Activated CD4-positive, alpha-beta T cell treated with anti-CD3 and anti-CD28 coated beads, Interleukin-2, amount 10 ng/mL, durations not matched to agents 7 days and 5 days (primary cell): ENCODE measurements at regions not wholly inside any gene's neighbourhood (a gene's known extent, or its start where the extent isn't known, plus 50 kb on each side); places are given as distances from the start of the nearest gene placed in this dataset. TPM values are rescaled to one million over a fixed set of nuclear protein-coding genes. Genes with fewer than 3 reads are reported as not detected.
A peak's percentile ranks its signal among the peaks of the same experiment; 100 is the strongest.
"Not testable (repeated sequence)": the region's sequence is repeated elsewhere in the genome, so short reads cannot be mapped to it uniquely, and the experiment has no call there.

Experiments used
- CTCF ChIA-PET: fragments of 350-600 bp; sonication (Branson Sonifier 250); formaldehyde crosslinking; loops from one replicate; lab custom pipeline; 2021; ENCODE audit warnings: antibody characterized with exemption; lab: Charles Lee
- POLR2A ChIA-PET: fragments of 350-600 bp; sonication (Branson Sonifier 250); formaldehyde crosslinking; loops from one replicate; lab custom pipeline; 2021; ENCODE audit warnings: antibody characterized with exemption; lab: Charles Lee
- DNase-seq: peaks from one replicate; pipeline ENCODE4 v3.0.0-alpha.2; 2020
- H3K27ac Mint-ChIP-seq: one replicate; pipeline ENCODE4 v1.8.0; 2021; ENCODE audit warnings: mild to moderate bottlenecking, moderate library complexity, mixed read lengths
- H3K27me3 Mint-ChIP-seq: one replicate; pipeline ENCODE4 v1.8.0; 2021; ENCODE audit warnings: mixed read lengths
- H3K36me3 Mint-ChIP-seq: one replicate; pipeline ENCODE4 v1.8.0; 2021; ENCODE audit warnings: low read depth, mixed read lengths
- H3K4me1 Mint-ChIP-seq: one replicate; pipeline ENCODE4 v1.8.0; 2021; ENCODE audit warnings: mixed read lengths
- H3K4me3 Mint-ChIP-seq: one replicate; pipeline ENCODE4 v1.8.0; 2021; ENCODE audit warnings: mild to moderate bottlenecking, moderate library complexity, mixed read lengths
- H3K9me3 Mint-ChIP-seq: one replicate; pipeline ENCODE4 v1.8.0; 2021; ENCODE audit warnings: mixed read lengths
- microRNA-seq: library from miRNA; unstranded; fragments of <30 nt; microRNA quantifications from one replicate; pipeline ENCODE4 v1.2.0, GENCODE V29; 2021; ENCODE audit warnings: borderline microRNAs expressed, borderline replicate concordance

- H3K27me3 Mint-ChIP-seq, result no peaks in the 10 kb centered on the region
- H3K4me1 Mint-ChIP-seq, result peaks cover 3% of the 10 kb centered on the region
- CTCF ChIA-PET, result no interaction called here
Observed at GRCh38 chr17:64723781-64724180, 61.7 kb upstream of the SMURF2 start.

GRCh38 chr17:64721556-64721955 is 59.4 kb upstream of the SMURF2 start:
- DNase-seq, H3K36me3 Mint-ChIP-seq, H3K27me3 Mint-ChIP-seq, CTCF ChIA-PET, H3K4me3 Mint-ChIP-seq, H3K27ac Mint-ChIP-seq, POLR2A ChIA-PET, H3K9me3 Mint-ChIP-seq: not testable (repeated sequence)
- peaks cover 14% of the 10 kb centered on the region for H3K4me1 Mint-ChIP-seq

More at GRCh38 chr17:64723781-64724180, 61.7 kb upstream of the SMURF2 start:
- Mint-ChIP-seq H3K9me3 (no peaks in the 10 kb centered on the region), H3K27ac (no peak overlapping the region), H3K4me3 (no peak overlapping the region), H3K36me3 (no peaks in the 10 kb centered on the region)
- no peak for DNase-seq
- POLR2A ChIA-PET, result no interaction called here

- CTCF ChIA-PET, H3K27me3 Mint-ChIP-seq, POLR2A ChIA-PET, H3K36me3 Mint-ChIP-seq, H3K4me3 Mint-ChIP-seq, H3K9me3 Mint-ChIP-seq, DNase-seq, H3K27ac Mint-ChIP-seq: not testable (repeated sequence)
- peaks cover 14% of the 10 kb centered on the region for H3K4me1 Mint-ChIP-seq
Observed at GRCh38 chr17:64720253-64720652, 58.1 kb upstream of the SMURF2 start.

GRCh38 chr17:64719517-64719916 is 57.4 kb upstream of the SMURF2 start:
- H3K27me3 Mint-ChIP-seq, POLR2A ChIA-PET, H3K36me3 Mint-ChIP-seq: not testable (repeated sequence)

GRCh38 chr17:64718816-64719215 is 56.7 kb upstream of the SMURF2 start:
- H3K4me3 Mint-ChIP-seq, H3K27me3 Mint-ChIP-seq, H3K27ac Mint-ChIP-seq, H3K9me3 Mint-ChIP-seq, H3K36me3 Mint-ChIP-seq, DNase-seq, POLR2A ChIA-PET, CTCF ChIA-PET: not testable (repeated sequence)
- peaks cover 26% of the 10 kb centered on the region for H3K4me1 Mint-ChIP-seq

More at GRCh38 chr17:64719517-64719916, 57.4 kb upstream of the SMURF2 start:
- H3K4me1 Mint-ChIP-seq, result peaks cover 19% of the 10 kb centered on the region
- H3K4me3 Mint-ChIP-seq, H3K9me3 Mint-ChIP-seq, H3K27ac Mint-ChIP-seq, DNase-seq: not testable (repeated sequence)
- CTCF ChIA-PET, result interaction anchor here (0.7 kb wide), 1 partner anchor 282 kb away, joined by 3 read pairs; no protein-coding TSS in a partner anchor

GRCh38 chr17:64718058-64718457 is 56.0 kb upstream of the SMURF2 start:
- H3K9me3 Mint-ChIP-seq, result no peaks in the 10 kb centered on the region
- H3K4me1 Mint-ChIP-seq, result peaks cover 34% of the 10 kb centered on the region
- H3K27ac Mint-ChIP-seq, result no peak overlapping the region
- ChIA-PET POLR2A (no interaction called here), CTCF (interaction anchor here (0.6 to 0.7 kb wide), 2 partner anchors 188 to 1444 kb away, joined by 3 to 4 read pairs; no protein-coding TSS in a partner anchor)
- no peaks in the 10 kb centered on the region for H3K27me3 Mint-ChIP-seq
- H3K4me3 Mint-ChIP-seq, result no peak overlapping the region
- H3K36me3 Mint-ChIP-seq, result no peaks in the 10 kb centered on the region
- DNase-seq, result no peak

- H3K27me3 Mint-ChIP-seq, H3K9me3 Mint-ChIP-seq, DNase-seq, CTCF ChIA-PET, POLR2A ChIA-PET, H3K36me3 Mint-ChIP-seq, H3K4me3 Mint-ChIP-seq, H3K27ac Mint-ChIP-seq: not testable (repeated sequence)
- H3K4me1 Mint-ChIP-seq, result peaks cover 47% of the 10 kb centered on the region
Observed at GRCh38 chr17:64716496-64716895, 54.4 kb upstream of the SMURF2 start.

- H3K4me1 Mint-ChIP-seq, result peaks cover 74% of the 10 kb centered on the region
- peak overlapping the region; percentile 67 for H3K4me3 Mint-ChIP-seq
- peak overlapping the region; percentile 90 for H3K27ac Mint-ChIP-seq
- CTCF ChIA-PET, result interaction anchor here (0.6 to 1.4 kb wide), 3 partner anchors 13 to 1133 kb away, joined by 4 read pairs; partner anchors contain the start of gene SMURF2
- peak; percentile 27 for DNase-seq
- POLR2A ChIA-PET, H3K9me3 Mint-ChIP-seq, H3K27me3 Mint-ChIP-seq, H3K36me3 Mint-ChIP-seq: not testable (repeated sequence)
Observed at GRCh38 chr17:64713786-64714185, 51.7 kb upstream of the SMURF2 start.

GRCh38 chr17:64712557-64713351 is 50.6 kb upstream of the SMURF2 start:
- POLR2A ChIA-PET, H3K27me3 Mint-ChIP-seq, H3K9me3 Mint-ChIP-seq, H3K36me3 Mint-ChIP-seq: not testable (repeated sequence)
- Mint-ChIP-seq H3K4me3 (peak overlapping the region; percentile 67), H3K27ac (peak overlapping the region; percentile 90), H3K4me1 (peaks cover 75% of the 10 kb centered on the region)
- CTCF ChIA-PET, result interaction anchor here (0.6 to 1.4 kb wide), 4 partner anchors 12 to 198 kb away, joined by 4 read pairs; partner anchors contain the start of gene SMURF2
- DNase-seq, result peak; percentile 61

Small RNA genes in the stretch of these regions (microRNA-seq; reads per million reads assigned to microRNA genes)
- not detected for gene MIR6080
